Skeletal muscle tissue (tissue), 3 donors: ENCODE measurements at regions not wholly inside any gene's neighbourhood (a gene's known extent, or its start where the extent isn't known, plus 50 kb on each side); places are given as distances from the start of the nearest gene placed in this dataset.

Experiments
- H3K27ac ChIP-seq: one replicate; pipeline ENCODE4 v1.7.0; 2013; ENCODE audit warnings: mild to moderate bottlenecking, low read depth, low read length, inconsistent platforms
- H3K27me3 ChIP-seq, 3 donors: one replicate each; pipeline ENCODE4 v1.7.0; 2013; ENCODE audit warnings: low read length in 3 of 3; ENCODE audit not compliant: control insufficient read depth in 3 of 3, insufficient read depth in 3 of 3
- H3K36me3 ChIP-seq, 3 donors: one replicate each; pipeline ENCODE4 v1.7.0; 2013; ENCODE audit warnings: low read length in 3 of 3; ENCODE audit not compliant: control insufficient read depth in 3 of 3, insufficient read depth in 3 of 3
- H3K4me1 ChIP-seq, 3 donors: one replicate each; pipeline ENCODE4 v1.7.0; 2013; ENCODE audit warnings: low read length in 3 of 3, mild to moderate bottlenecking in 3 of 3; ENCODE audit not compliant: control insufficient read depth in 3 of 3, insufficient read depth in 3 of 3
- H3K4me3 ChIP-seq, 3 donors: one replicate each; pipeline ENCODE4 v1.7.0; 2013; ENCODE audit warnings: low read length in 3 of 3
- H3K9ac ChIP-seq, 3 donors: one replicate each; pipeline ENCODE4 v1.7.0; 2013; ENCODE audit warnings: low read length in 3 of 3, mild to moderate bottlenecking in 3 of 3, moderate library complexity in 2 of 3, low read depth in 1 of 3
- H3K9me3 ChIP-seq, 3 donors: one replicate each; pipeline ENCODE4 v1.7.0; 2013; ENCODE audit warnings: low read length in 3 of 3; ENCODE audit not compliant: control insufficient read depth in 3 of 3
- donor health status: Osteomylitis.

DNA sequence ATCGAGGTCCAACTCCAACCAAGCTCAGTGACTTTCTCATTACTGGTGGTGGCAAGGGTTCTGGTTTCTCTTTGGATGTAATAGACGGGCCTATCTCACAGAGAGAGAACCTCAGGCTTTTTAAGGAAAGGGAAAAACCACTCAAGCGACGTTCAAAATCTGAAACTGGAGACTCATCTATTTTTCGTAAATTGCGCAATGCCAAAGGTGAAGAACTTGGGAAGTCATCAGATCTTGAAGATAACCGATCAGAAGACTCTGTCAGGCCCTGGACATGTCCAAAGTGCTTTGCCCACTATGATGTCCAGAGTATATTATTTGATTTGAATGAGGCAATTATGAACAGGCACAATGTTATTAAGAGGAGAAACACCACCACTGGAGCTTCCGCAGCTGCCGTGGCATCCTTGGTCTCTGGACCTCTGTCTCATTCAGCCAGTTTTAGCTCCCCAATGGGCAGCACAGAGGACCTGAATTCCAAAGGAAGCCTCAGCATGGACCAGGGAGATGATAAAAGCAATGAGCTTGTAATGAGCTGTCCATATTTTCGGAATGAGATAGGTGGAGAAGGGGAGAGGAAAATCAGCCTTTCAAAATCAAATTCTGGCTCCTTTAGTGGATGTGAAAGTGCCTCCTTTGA, 343.5 kb upstream of the RGS6 start:
- no peak overlapping the region for H3K4me3 ChIP-seq
- no peaks in the 10 kb centered on the region for H3K36me3 ChIP-seq
- H3K4me1 ChIP-seq: peaks cover 0 to 4% (median 0%) of the 10 kb centered on the region in 3 donors
- H3K27ac ChIP-seq: no peak overlapping the region
- no peaks in the 10 kb centered on the region for H3K27me3 ChIP-seq
- no peaks in the 10 kb centered on the region for H3K9me3 ChIP-seq
- no peak overlapping the region for H3K9ac ChIP-seq

DNA sequence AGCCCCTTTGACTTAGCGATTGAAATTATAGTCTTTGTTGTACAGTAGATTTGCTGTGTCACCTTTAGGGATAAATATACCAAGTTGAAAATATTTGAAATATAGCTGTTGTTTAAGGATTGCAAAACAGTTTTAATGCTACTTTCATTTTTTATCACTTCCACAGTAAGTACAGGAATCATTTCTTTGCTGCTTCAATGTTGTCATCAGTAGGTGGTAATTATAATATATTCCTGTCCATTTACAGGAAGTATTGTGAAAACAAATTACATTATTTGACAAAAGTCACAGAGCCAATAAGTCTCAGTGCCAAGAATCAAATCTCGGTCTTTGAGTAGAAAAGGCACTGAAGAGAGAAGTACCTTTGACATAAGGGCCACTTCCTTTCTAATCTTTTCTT, 342.6 kb upstream of the RGS6 start:
- H3K4me1 ChIP-seq: peaks cover 0 to 4% (median 0%) of the 10 kb centered on the region in 3 donors
- no peaks in the 10 kb centered on the region for H3K9me3 ChIP-seq
- H3K9ac ChIP-seq: no peak overlapping the region
- no peaks in the 10 kb centered on the region for H3K36me3 ChIP-seq
- H3K27ac ChIP-seq: no peak overlapping the region
- no peaks in the 10 kb centered on the region for H3K27me3 ChIP-seq
- H3K4me3 ChIP-seq: no peak overlapping the region

DNA sequence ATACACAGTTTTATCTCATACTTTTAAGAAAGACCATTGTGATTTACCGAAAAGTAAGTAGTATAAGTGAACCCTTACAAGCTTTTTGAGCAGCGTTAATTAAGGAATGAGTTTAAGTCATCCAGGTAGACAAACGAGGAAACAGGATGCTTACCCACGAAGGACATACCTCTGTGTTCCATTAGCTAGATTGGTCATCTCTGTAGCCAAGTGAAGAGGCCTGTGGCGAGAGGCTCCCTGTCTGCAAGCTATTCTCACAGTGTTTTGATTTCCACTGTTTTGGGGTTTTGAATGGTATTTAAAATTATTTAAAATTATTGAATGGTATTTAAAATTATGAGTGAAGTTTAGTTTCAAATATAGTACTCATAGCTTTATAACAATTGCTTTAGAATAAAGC, 342.1 kb upstream of the RGS6 start:
- H3K4me3 ChIP-seq: no peak overlapping the region
- H3K36me3 ChIP-seq: no peaks in the 10 kb centered on the region

DNA sequence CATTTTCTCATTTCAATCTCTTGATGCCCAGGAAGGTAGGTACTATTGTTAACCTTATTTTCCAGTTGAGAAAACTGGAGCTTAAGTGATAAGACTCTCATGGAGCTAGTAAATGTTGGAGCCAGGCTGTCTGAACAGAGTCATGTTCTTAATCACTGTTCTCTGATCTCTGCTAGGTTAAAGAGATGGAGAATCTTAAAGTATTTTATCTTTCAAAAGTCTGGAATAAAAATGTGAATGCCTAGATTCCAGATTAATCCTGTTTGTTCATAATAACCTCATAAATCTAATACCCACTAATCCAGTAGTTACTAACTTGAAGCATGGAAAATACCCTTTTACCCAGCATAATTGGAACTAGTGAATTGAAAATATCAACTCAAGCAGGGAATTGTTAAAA, 341.0 kb upstream of the RGS6 start:
- peaks cover 0 to 1% (median 0%) of the 10 kb centered on the region in 3 donors for H3K4me1 ChIP-seq
- no peaks in the 10 kb centered on the region for H3K9me3 ChIP-seq
- no peak overlapping the region for H3K4me3 ChIP-seq
- H3K36me3 ChIP-seq: no peaks in the 10 kb centered on the region
- no peaks in the 10 kb centered on the region for H3K27me3 ChIP-seq
- H3K9ac ChIP-seq: no peak overlapping the region
- H3K27ac ChIP-seq: no peak overlapping the region

More for the DNA sequence above, 342.1 kb upstream of the RGS6 start:
- H3K27me3 ChIP-seq: no peaks in the 10 kb centered on the region
- no peak overlapping the region for H3K9ac ChIP-seq
- no peaks in the 10 kb centered on the region for H3K9me3 ChIP-seq
- H3K4me1 ChIP-seq: peaks cover 0 to 4% (median 0%) of the 10 kb centered on the region in 3 donors
- H3K27ac ChIP-seq: no peak overlapping the region

DNA sequence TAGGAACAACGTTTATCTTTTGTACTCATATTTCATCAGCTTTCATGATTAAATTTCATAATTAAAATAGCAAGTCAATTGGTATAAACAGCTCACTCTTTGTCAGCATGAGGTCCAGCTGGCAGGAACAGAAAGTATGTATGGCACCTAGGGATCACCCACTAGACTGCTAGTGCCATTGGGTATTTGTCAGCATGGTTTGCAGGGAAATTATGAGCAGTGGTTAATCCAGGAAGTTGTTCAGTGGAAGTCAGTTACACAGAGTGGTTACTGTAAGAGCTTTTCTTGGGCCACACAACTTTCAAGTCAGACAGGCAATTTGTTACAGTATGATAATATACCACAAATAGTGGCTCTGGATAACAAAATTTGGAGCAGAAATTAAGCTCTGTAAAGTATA, 340.3 kb upstream of the RGS6 start:
- H3K4me3 ChIP-seq: no peak overlapping the region
- H3K27ac ChIP-seq: no peak overlapping the region
- H3K9ac ChIP-seq: no peak overlapping the region
- no peaks in the 10 kb centered on the region for H3K9me3 ChIP-seq
- no peaks in the 10 kb centered on the region for H3K4me1 ChIP-seq
- H3K36me3 ChIP-seq: no peaks in the 10 kb centered on the region
- no peaks in the 10 kb centered on the region for H3K27me3 ChIP-seq

DNA sequence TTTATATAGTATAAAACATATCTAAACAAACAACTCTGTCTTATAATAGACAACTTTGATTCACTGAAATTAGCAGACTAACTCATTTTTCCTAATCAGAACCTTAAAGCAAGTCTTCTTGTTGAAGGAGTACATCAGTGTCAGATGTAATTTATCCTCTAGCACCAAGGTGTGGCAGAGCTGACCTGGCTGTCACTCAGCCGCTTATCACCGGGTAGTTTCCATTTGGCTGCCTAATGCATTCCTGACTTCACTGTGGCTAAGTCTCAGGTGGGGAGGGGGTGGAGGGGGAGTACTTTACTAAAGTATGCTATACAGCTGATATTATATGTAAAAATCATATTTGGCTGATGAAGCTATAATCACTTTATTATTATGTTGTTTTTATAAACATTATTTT, 339.9 kb upstream of the RGS6 start:
- Histone ChIP-seq H3K9me3 (no peaks in the 10 kb centered on the region), H3K4me1 (no peaks in the 10 kb centered on the region), H3K27ac (no peak overlapping the region)

DNA sequence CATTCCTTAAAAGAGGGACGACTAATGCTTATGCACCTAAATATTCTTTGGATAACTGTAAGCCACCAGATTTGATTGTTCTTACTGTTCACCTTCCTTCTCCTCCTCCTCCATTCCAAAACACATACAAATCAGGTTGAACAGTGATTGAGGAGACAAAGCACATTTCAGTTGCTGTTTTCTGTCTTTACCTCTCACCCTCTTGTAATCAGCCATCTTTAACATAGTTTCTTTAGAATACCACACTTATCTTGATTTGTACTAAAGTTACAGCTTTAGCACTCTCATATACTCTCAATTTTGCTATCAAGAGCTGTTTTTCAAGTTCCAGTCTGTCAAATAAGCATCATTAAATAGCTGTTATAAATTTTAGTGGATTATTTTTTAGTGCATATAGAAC, 338.3 kb upstream of the RGS6 start:
- no peak overlapping the region for H3K27ac ChIP-seq
- no peak overlapping the region for H3K4me3 ChIP-seq
- H3K36me3 ChIP-seq: no peaks in the 10 kb centered on the region
- no peaks in the 10 kb centered on the region for H3K27me3 ChIP-seq
- no peak overlapping the region for H3K9ac ChIP-seq
- H3K4me1 ChIP-seq: no peaks in the 10 kb centered on the region
- H3K9me3 ChIP-seq: no peaks in the 10 kb centered on the region

More for the DNA sequence above, 339.9 kb upstream of the RGS6 start:
- H3K4me3 ChIP-seq: no peak overlapping the region
- H3K36me3 ChIP-seq: no peaks in the 10 kb centered on the region
- H3K9ac ChIP-seq: no peak overlapping the region
- no peaks in the 10 kb centered on the region for H3K27me3 ChIP-seq

DNA sequence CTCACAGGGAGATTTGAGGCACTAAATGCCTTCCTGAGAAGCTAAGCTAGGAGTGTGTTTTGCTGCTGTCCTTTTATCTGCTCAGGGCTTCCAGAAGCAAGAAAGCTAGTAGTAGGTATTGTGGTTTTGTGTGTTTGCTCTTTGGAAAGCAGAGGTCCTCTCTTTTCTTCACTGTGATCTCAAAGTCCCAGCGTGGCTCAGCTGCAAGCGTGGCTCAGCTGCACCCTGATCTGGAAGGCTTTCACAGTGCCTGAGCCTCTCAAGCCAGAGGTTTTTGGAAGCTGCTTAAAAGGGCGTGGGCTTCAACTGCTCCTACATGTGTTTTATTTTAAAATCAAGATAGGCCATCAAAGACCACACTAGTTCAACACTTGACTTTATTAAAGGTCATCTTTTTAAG, 337.4 kb upstream of the RGS6 start:
- Histone ChIP-seq H3K9me3 (no peaks in the 10 kb centered on the region), H3K9ac (no peak overlapping the region), H3K4me1 (no peaks in the 10 kb centered on the region), H3K27ac (no peak overlapping the region), H3K27me3 (no peaks in the 10 kb centered on the region), H3K4me3 (no peak overlapping the region), H3K36me3 (no peaks in the 10 kb centered on the region)

DNA sequence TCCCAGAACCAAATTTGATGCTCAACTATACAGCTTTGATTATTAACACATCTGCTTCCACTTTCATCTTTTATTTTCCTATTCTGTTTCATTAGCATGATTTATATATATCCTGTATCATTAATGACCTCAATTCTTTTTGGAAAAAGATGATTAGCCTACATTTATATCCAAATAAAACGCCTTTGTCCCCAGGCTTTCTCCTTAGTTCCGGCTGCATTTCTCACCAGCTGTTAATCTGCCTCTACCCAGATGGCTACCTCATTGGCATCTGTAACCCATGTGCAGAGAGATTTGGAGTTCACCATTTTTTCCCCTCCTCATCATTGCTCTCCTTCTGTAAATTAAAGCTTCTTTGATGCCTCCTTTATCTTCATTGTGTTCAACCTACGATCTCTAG, 336.8 kb upstream of the RGS6 start:
- Histone ChIP-seq H3K36me3 (no peaks in the 10 kb centered on the region), H3K9me3 (no peaks in the 10 kb centered on the region), H3K4me1 (no peaks in the 10 kb centered on the region), H3K27me3 (no peaks in the 10 kb centered on the region), H3K27ac (no peak overlapping the region), H3K9ac (no peak overlapping the region), H3K4me3 (no peak overlapping the region)

DNA sequence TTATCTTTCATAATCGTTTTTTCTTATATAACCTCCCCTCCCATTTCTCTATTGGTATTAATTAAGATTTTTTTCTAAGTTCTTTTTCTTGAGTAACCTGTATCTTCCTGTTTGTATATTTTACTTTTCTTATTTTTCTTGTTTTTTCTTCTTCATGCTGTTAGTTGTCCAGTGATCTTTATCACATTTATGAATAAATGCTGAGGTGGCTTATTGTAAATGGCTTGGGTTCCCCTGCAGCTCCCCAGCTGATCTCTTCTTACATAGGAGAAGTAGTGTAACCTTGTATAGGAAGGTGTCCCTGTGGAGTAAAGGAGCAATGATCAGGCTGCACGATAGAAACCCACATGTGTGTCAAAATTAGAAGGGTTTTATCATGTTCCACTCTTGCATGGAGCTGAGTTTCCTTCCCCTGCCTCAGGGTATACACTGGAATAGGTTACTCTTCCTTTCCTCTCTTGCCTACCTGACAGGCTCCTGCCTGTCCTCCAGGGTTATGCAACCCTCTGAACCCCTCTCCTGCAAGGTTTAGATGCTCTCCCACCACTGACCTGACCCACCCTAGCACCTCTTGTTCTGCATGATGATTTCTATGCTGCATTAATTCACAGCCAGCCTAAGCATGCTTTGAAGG, 334.8 kb upstream of the RGS6 start:
- Histone ChIP-seq H3K27ac (no peak overlapping the region), H3K36me3 (no peaks in the 10 kb centered on the region), H3K4me3 (no peak overlapping the region)

More for the DNA sequence above, 334.8 kb upstream of the RGS6 start:
- Histone ChIP-seq H3K27me3 (no peaks in the 10 kb centered on the region), H3K4me1 (no peaks in the 10 kb centered on the region), H3K9me3 (peaks cover 0 to 2% (median 0%) of the 10 kb centered on the region in 3 donors), H3K9ac (no peak overlapping the region)
